NCI-H1048 (cell line): ENCODE measurements at regions not wholly inside any gene's neighbourhood (a gene's known extent, or its start where the extent isn't known, plus 50 kb on each side); places are given as distances from the start of the nearest gene placed in this dataset.

Source experiments
- DNase-seq: peaks from one replicate; lab custom pipeline; 2025; lab: John Stamatoyannopoulos, UW

GRCh38 chr6:23021487-23021886 lies 452.1 kb downstream of the HDGFL1 start:
- DNase-seq, result no peak

GRCh38 chr6:23027281-23027680 lies 457.9 kb downstream of the HDGFL1 start:
- peak; percentile 42 for DNase-seq

- DNase-seq, result no peak
Observed at GRCh38 chr6:23031986-23032385, 462.6 kb downstream of the HDGFL1 start.

- no peak for DNase-seq
Observed at GRCh38 chr6:23034926-23035325, 465.6 kb downstream of the HDGFL1 start.

GRCh38 chr6:23036406-23036983 lies 467.1 kb downstream of the HDGFL1 start:
- DNase-seq, result no peak

GRCh38 chr6:23040899-23041298 lies 471.5 kb downstream of the HDGFL1 start:
- DNase-seq, result no peak

GRCh38 chr6:23045280-23045679 lies 475.9 kb downstream of the HDGFL1 start:
- DNase-seq, result no peak

GRCh38 chr6:23055523-23055922 lies 486.2 kb downstream of the HDGFL1 start:
- no peak for DNase-seq

GRCh38 chr6:23073821-23074220 lies 504.5 kb downstream of the HDGFL1 start:
- DNase-seq, result no peak

- no peak for DNase-seq
Observed at GRCh38 chr6:23077772-23078171, 508.4 kb downstream of the HDGFL1 start.

GRCh38 chr6:23081701-23082100 lies 512.3 kb downstream of the HDGFL1 start:
- DNase-seq, result no peak

- DNase-seq, result no peak
Observed at GRCh38 chr6:23086100-23086499, 516.7 kb downstream of the HDGFL1 start.

- no peak for DNase-seq
Observed at GRCh38 chr6:23087471-23087870, 518.1 kb downstream of the HDGFL1 start.

GRCh38 chr6:23088761-23089160 lies 519.4 kb downstream of the HDGFL1 start:
- no peak for DNase-seq

- DNase-seq, result no peak
Observed at GRCh38 chr6:23089981-23090380, 520.6 kb downstream of the HDGFL1 start.

GRCh38 chr6:23091795-23092194 lies 522.4 kb downstream of the HDGFL1 start:
- no peak for DNase-seq

- no peak for DNase-seq
Observed at GRCh38 chr6:23096876-23097275, 527.5 kb downstream of the HDGFL1 start.

- DNase-seq, result no peak
Observed at GRCh38 chr6:23097566-23097965, 528.2 kb downstream of the HDGFL1 start.

- peak; percentile 55 for DNase-seq
Observed at GRCh38 chr6:23106951-23107350, 537.6 kb downstream of the HDGFL1 start.

- DNase-seq, result no peak
Observed at GRCh38 chr6:23111984-23112383, 542.6 kb downstream of the HDGFL1 start.

- DNase-seq, result no peak
Observed at GRCh38 chr6:23114812-23115504, 545.6 kb downstream of the HDGFL1 start.

- no peak for DNase-seq
Observed at GRCh38 chr6:23137611-23138010, 568.2 kb downstream of the HDGFL1 start.

GRCh38 chr6:23140871-23141270 lies 571.5 kb downstream of the HDGFL1 start:
- DNase-seq, result no peak

GRCh38 chr6:23145781-23146180 lies 576.4 kb downstream of the HDGFL1 start:
- no peak for DNase-seq
